GM21825 (cell line): ENCODE measurements at regions not wholly inside any gene's neighbourhood (a gene's known extent, or its start where the extent isn't known, plus 50 kb on each side); places are given as distances from the start of the nearest gene placed in this dataset.
A peak's percentile ranks its signal among the peaks of the same experiment; 100 is the strongest.

Experiments
- ATAC-seq: cut with Tn5 transposase; IDR thresholded peaks from one replicate; pipeline ENCODE4 v1.9.1; 2021; ENCODE audit warnings: mild to moderate bottlenecking, moderate library complexity; ENCODE audit not compliant: unreplicated experiment

- no peak for ATAC-seq
Observed at GRCh38 chr13:30151388-30151787, 156.0 kb downstream of the KATNAL1 start.

GRCh38 chr13:30149248-30149647, 158.1 kb downstream of the KATNAL1 start:
- ATAC-seq: no peak

- ATAC-seq: no peak
Observed at GRCh38 chr13:30148786-30149185, 158.6 kb downstream of the KATNAL1 start.

GRCh38 chr13:30148171-30148754, 159.1 kb downstream of the KATNAL1 start:
- no peak for ATAC-seq

GRCh38 chr13:30147421-30147820, 159.9 kb downstream of the KATNAL1 start:
- ATAC-seq: no peak

- no peak for ATAC-seq
Observed at GRCh38 chr13:30147015-30147414, 160.3 kb downstream of the KATNAL1 start.

GRCh38 chr13:30145709-30146367, 161.5 kb downstream of the KATNAL1 start:
- ATAC-seq: peak; percentile 53

- ATAC-seq: no peak
Observed at GRCh38 chr13:30143666-30144400, 163.5 kb downstream of the KATNAL1 start.

- ATAC-seq: no peak
Observed at GRCh38 chr13:30142486-30143211, 164.7 kb downstream of the KATNAL1 start.

- no peak for ATAC-seq
Observed at GRCh38 chr13:30141775-30142485, 165.4 kb downstream of the KATNAL1 start.

- ATAC-seq: no peak
Observed at GRCh38 chr13:30140973-30141372, 166.4 kb downstream of the KATNAL1 start.

- ATAC-seq: no peak
Observed at GRCh38 chr13:30138511-30138910, 168.8 kb downstream of the KATNAL1 start.

GRCh38 chr13:30135868-30136267, 171.5 kb downstream of the KATNAL1 start:
- no peak for ATAC-seq

- no peak for ATAC-seq
Observed at GRCh38 chr13:30135351-30135750, 172.0 kb downstream of the KATNAL1 start.

- no peak for ATAC-seq
Observed at GRCh38 chr13:30134578-30134977, 172.8 kb downstream of the KATNAL1 start.

- no peak for ATAC-seq
Observed at GRCh38 chr13:30133996-30134395, 173.4 kb downstream of the KATNAL1 start.

- no peak for ATAC-seq
Observed at GRCh38 chr13:30133554-30133912, 173.8 kb downstream of the KATNAL1 start.

GRCh38 chr13:30132623-30133553, 174.5 kb downstream of the KATNAL1 start:
- peak; percentile 92 for ATAC-seq

- ATAC-seq: no peak
Observed at GRCh38 chr13:30129411-30129810, 177.9 kb downstream of the KATNAL1 start.

GRCh38 chr13:30128591-30128990, 178.8 kb downstream of the KATNAL1 start:
- ATAC-seq: no peak
